Esophagus muscularis mucosa (tissue), 4 donors: ENCODE measurements at regions not wholly inside any gene's neighbourhood (a gene's known extent, or its start where the extent isn't known, plus 50 kb on each side); places are given as distances from the start of the nearest gene placed in this dataset.

Experiments
- DNase-seq: peaks from one replicate; pipeline ENCODE4 v3.0.0-alpha.2; 2017; ENCODE audit errors: extremely low spot score
- H3K27ac ChIP-seq, 4 donors: fragments of 200-600 bp; sonication (generic); replicated peaks in 1 of 4; 1 replicate in 3 of 4; 2 replicates in 1 of 4; pipeline ENCODE4 v1.5.1; 2016 to 2019; ENCODE audit warnings: mild to moderate bottlenecking in 1 of 4
- H3K27me3 ChIP-seq, 4 donors: fragments of 200-600 bp; sonication (generic); one replicate each; pipeline versions ENCODE4 v1.5.1 to v1.6.0; 2016 to 2019
- H3K36me3 ChIP-seq, 4 donors: fragments of 200-600 bp; sonication (generic); one replicate each; pipeline ENCODE4 v1.5.1; 2016 to 2019
- H3K4me1 ChIP-seq, 4 donors: fragments of 200-600 bp; sonication (generic); one replicate each; pipeline ENCODE4 v1.5.1; 2016 to 2019
- H3K4me3 ChIP-seq, 4 donors: fragments of 200-600 bp; sonication (generic); 1 replicate in 2 of 4; 2 replicates in 2 of 4; pipeline ENCODE4 v1.5.1; 2016 to 2019; ENCODE audit warnings: mild to moderate bottlenecking in 4 of 4, moderate library complexity in 1 of 4
- H3K9me3 ChIP-seq, 4 donors: fragments of 200-600 bp; sonication (generic); 1 replicate in 3 of 4; 2 replicates in 1 of 4; pipeline ENCODE4 v1.5.1; 2016 to 2019
- EP300 ChIP-seq: sonication (generic); formaldehyde crosslinking; IDR thresholded peaks from one replicate; pipeline ENCODE4 v1.6.1; 2017; ENCODE audit warnings: antibody characterized with exemption
- POLR2A ChIP-seq: fragments of 450-650 bp; IDR thresholded peaks from one replicate; pipeline ENCODE4 v1.6.1; 2017; ENCODE audit warnings: antibody characterized with exemption, moderate library complexity, mild to moderate bottlenecking, low read depth
- POLR2AphosphoS5 ChIP-seq, 2 donors: sonication (generic); formaldehyde crosslinking; IDR thresholded peaks; one replicate each; pipeline ENCODE4 v1.6.1; 2017; ENCODE audit warnings: antibody characterized with exemption in 2 of 2
- WGBS: methylation state at CpG from one replicate; pipeline ENCODE4 v1.1.5; 2018; 5-methylcytosine and 5-hydroxymethylcytosine counted together
- intact Hi-C: fragments of 100-400 bp; cut with DNase I; formaldehyde crosslinking; loops from one replicate; pipeline ENCODE4 v1.15.1; 2023
- TF ChIP-seq, protein P1 (sequence below), 3 experiments: fragments of 200-600 bp in 2 of 3; fragments of 450-650 bp in 1 of 3; sonication (generic) in 2 of 3; IDR thresholded peaks; one replicate each; pipeline ENCODE4 v1.5.1; 2017 to 2019; ENCODE audit warnings: antibody characterized with exemption in 3 of 3, mild to moderate bottlenecking in 2 of 3, moderate library complexity in 1 of 3

DNA sequence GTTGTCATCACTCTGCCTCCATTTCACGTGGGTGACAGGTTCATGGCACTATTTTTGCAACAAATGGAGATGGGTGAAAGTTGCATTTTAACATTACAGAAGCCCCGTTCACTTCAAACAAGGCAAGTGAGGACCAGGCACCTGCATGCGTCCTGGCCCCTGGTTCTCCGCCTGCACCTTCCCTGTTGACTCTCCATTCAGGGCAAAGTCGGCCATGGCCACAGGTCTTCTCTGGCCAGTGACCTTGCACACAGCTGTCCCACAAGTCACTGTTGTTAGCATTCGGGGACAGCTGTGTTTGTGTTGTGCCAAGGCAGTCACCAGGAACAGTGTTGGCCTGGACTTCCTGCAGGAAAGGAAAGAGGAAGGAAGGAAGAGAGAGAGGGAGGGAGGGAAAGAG is 554.9 kb downstream of the TCERG1L start:
- intact Hi-C loops, result no loop called here
- Histone ChIP-seq H3K4me3 (no peak overlapping the region), H3K27me3 (peaks cover 0 to 9% (median 0%) of the 10 kb centered on the region in 4 donors), H3K4me1 (no peaks in the 10 kb centered on the region), H3K9me3 (peaks cover 0 to 6% (median 2%) of the 10 kb centered on the region in 4 donors), H3K27ac (no peak overlapping the region), H3K36me3 (no peaks in the 10 kb centered on the region)
- 75% methylated on average over 6 of the region's 6 CpGs for WGBS
- no peak for TF ChIP-seq EP300
- TF ChIP-seq, protein P1, sequence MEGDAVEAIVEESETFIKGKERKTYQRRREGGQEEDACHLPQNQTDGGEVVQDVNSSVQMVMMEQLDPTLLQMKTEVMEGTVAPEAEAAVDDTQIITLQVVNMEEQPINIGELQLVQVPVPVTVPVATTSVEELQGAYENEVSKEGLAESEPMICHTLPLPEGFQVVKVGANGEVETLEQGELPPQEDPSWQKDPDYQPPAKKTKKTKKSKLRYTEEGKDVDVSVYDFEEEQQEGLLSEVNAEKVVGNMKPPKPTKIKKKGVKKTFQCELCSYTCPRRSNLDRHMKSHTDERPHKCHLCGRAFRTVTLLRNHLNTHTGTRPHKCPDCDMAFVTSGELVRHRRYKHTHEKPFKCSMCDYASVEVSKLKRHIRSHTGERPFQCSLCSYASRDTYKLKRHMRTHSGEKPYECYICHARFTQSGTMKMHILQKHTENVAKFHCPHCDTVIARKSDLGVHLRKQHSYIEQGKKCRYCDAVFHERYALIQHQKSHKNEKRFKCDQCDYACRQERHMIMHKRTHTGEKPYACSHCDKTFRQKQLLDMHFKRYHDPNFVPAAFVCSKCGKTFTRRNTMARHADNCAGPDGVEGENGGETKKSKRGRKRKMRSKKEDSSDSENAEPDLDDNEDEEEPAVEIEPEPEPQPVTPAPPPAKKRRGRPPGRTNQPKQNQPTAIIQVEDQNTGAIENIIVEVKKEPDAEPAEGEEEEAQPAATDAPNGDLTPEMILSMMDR (IDR thresholded peaks at IDR 0.05), result no peak
- no peak for TF ChIP-seq POLR2AphosphoS5 (IDR thresholded peaks at IDR 0.05)
- TF ChIP-seq POLR2A, result no peak
- no peak for DNase-seq

GRCh38 chr10:130757271-130757670 is 554.2 kb downstream of the TCERG1L start:
- H3K27ac ChIP-seq, result no peak overlapping the region

GRCh38 chr10:130757821-130758489 is 553.6 kb downstream of the TCERG1L start:
- intact Hi-C loops, result no loop called here
- 82% methylated on average over 12 of the region's 17 CpGs for WGBS

More at GRCh38 chr10:130757271-130757670, 554.2 kb downstream of the TCERG1L start:
- H3K27me3 ChIP-seq, result peaks cover 0 to 16% (median 0%) of the 10 kb centered on the region in 4 donors
- no peak overlapping the region for H3K4me3 ChIP-seq
- 63% methylated on average over 4 of the region's 5 CpGs for WGBS
- H3K9me3 ChIP-seq, result peaks cover 0 to 6% (median 2%) of the 10 kb centered on the region in 4 donors
- no peak for TF ChIP-seq EP300
- no peaks in the 10 kb centered on the region for H3K36me3 ChIP-seq
- DNase-seq, result no peak
- intact Hi-C loops, result no loop called here
- H3K4me1 ChIP-seq, result no peaks in the 10 kb centered on the region

GRCh38 chr10:130758529-130758928 is 553.0 kb downstream of the TCERG1L start:
- Histone ChIP-seq H3K4me1 (no peaks in the 10 kb centered on the region), H3K36me3 (no peaks in the 10 kb centered on the region), H3K9me3 (peaks cover 0 to 6% (median 2%) of the 10 kb centered on the region in 4 donors), H3K27ac (no peak overlapping the region), H3K27me3 (peaks cover 0 to 28% (median 0%) of the 10 kb centered on the region in 4 donors), H3K4me3 (no peak overlapping the region)
- TF ChIP-seq, protein P1 (IDR thresholded peaks at IDR 0.05), result no peak
- no peak for TF ChIP-seq EP300
- TF ChIP-seq POLR2AphosphoS5 (IDR thresholded peaks at IDR 0.05), result no peak
- TF ChIP-seq POLR2A, result no peak
- 92% methylated on average over 4 of the region's 5 CpGs for WGBS
- intact Hi-C loops, result no loop called here
- DNase-seq, result no peak

More at GRCh38 chr10:130757821-130758489, 553.6 kb downstream of the TCERG1L start:
- Histone ChIP-seq H3K9me3 (peaks cover 0 to 6% (median 2%) of the 10 kb centered on the region in 4 donors), H3K4me1 (no peaks in the 10 kb centered on the region), H3K27me3 (peaks cover 0 to 22% (median 0%) of the 10 kb centered on the region in 4 donors), H3K4me3 (no peak overlapping the region), H3K36me3 (no peaks in the 10 kb centered on the region), H3K27ac (no peak overlapping the region)
- no peak for TF ChIP-seq EP300
- TF ChIP-seq, protein P1 (IDR thresholded peaks at IDR 0.05), result no peak
- no peak for TF ChIP-seq POLR2AphosphoS5 (IDR thresholded peaks at IDR 0.05)
- no peak for TF ChIP-seq POLR2A
- no peak for DNase-seq

DNA sequence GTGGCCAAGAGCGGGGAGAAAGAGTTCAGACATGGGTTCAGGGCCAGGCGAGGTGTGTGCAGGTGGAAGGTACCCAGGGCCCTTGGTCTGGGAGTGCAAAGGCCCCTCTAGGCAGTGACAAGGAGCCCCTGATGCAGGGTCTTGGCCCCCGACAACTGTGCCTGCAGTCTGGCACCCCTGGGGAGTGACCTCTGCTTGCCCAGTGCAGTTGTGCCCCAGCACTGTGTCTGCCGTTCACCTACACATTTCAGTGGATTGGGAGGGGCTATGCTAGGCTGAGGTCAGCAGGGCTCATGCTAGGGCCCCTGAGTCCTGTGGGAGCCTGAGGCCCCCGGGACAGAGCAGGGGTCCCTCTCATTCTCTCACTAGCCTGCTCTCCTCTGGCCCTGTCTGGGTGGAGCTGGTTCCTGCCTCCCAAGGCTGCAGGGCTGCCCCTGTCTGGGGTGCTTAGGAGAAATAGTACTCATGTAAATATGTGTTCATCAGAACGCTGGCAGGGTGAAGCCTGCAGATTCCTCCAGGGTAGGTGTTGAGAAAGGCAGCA is 550.4 kb downstream of the TCERG1L start:
- intact Hi-C loops, result no loop called here
- 76% methylated on average over 6 of the region's 6 CpGs for WGBS
- DNase-seq, result no peak

More for the DNA sequence above, 550.4 kb downstream of the TCERG1L start:
- no peak overlapping the region for H3K27ac ChIP-seq
- no peaks in the 10 kb centered on the region for H3K4me1 ChIP-seq
- H3K27me3 ChIP-seq, result peaks cover 0 to 37% (median 0%) of the 10 kb centered on the region in 4 donors
- no peaks in the 10 kb centered on the region for H3K36me3 ChIP-seq
- H3K9me3 ChIP-seq, result peaks cover 0 to 12% (median 0%) of the 10 kb centered on the region in 4 donors
- no peak for TF ChIP-seq EP300
- no peak overlapping the region for H3K4me3 ChIP-seq
